Sigmoid colon (tissue), 4 donors: ENCODE measurements at regions not wholly inside any gene's neighbourhood (a gene's known extent, or its start where the extent isn't known, plus 50 kb on each side); places are given as distances from the start of the nearest gene placed in this dataset.

Experiments used
- EP300 ChIP-seq, 4 donors: sonication (generic); formaldehyde crosslinking; IDR thresholded peaks; one replicate each; pipeline ENCODE4 v1.6.1; 2017; ENCODE audit warnings: antibody characterized with exemption in 4 of 4
- POLR2A ChIP-seq, 2 donors: fragments of 450-650 bp; IDR thresholded peaks; one replicate each; pipeline ENCODE4 v1.6.1; 2016; ENCODE audit warnings: antibody characterized with exemption in 2 of 2, mild to moderate bottlenecking in 2 of 2, moderate library complexity in 2 of 2
- POLR2AphosphoS5 ChIP-seq, 4 donors: sonication (generic); formaldehyde crosslinking; IDR thresholded peaks; one replicate each; pipeline ENCODE4 v1.6.1; 2017; ENCODE audit warnings: antibody characterized with exemption in 4 of 4
- TF ChIP-seq, protein P1 (sequence below), 4 experiments: fragments of 450-650 bp in 3 of 4; fragments of 200-600 bp in 1 of 4; IDR thresholded peaks; one replicate each; pipeline ENCODE4 v1.5.1; 2016 to 2019; ENCODE audit warnings: antibody characterized with exemption in 4 of 4, mild to moderate bottlenecking in 3 of 4, moderate library complexity in 2 of 4

DNA sequence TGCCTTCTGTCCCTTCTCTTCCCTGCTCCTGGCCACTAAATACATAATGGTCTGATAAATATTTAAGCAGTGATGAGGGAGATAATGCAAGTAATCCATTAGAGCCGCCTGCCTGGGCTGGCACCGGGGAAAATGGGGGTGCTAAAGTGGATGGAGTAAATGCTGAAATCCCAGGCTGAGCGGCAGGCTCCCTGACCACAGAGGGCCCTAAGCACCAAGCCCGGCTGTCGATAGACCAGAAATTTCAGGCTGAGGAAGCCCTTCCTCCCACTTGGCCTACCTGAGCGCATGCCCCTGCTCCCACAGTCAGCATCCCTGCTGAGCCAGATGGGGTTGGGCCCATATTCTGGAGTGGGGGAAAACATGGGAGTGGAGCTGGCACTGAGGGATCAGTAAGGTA lies 197.5 kb upstream of the SKOR2 start:
- TF ChIP-seq POLR2A (IDR thresholded peaks at IDR 0.05) (no peak), POLR2AphosphoS5 (IDR thresholded peaks at IDR 0.05) (no peak), EP300 (IDR thresholded peaks at IDR 0.05) (no peak)
- TF ChIP-seq, protein P1, sequence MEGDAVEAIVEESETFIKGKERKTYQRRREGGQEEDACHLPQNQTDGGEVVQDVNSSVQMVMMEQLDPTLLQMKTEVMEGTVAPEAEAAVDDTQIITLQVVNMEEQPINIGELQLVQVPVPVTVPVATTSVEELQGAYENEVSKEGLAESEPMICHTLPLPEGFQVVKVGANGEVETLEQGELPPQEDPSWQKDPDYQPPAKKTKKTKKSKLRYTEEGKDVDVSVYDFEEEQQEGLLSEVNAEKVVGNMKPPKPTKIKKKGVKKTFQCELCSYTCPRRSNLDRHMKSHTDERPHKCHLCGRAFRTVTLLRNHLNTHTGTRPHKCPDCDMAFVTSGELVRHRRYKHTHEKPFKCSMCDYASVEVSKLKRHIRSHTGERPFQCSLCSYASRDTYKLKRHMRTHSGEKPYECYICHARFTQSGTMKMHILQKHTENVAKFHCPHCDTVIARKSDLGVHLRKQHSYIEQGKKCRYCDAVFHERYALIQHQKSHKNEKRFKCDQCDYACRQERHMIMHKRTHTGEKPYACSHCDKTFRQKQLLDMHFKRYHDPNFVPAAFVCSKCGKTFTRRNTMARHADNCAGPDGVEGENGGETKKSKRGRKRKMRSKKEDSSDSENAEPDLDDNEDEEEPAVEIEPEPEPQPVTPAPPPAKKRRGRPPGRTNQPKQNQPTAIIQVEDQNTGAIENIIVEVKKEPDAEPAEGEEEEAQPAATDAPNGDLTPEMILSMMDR (IDR thresholded peaks at IDR 0.05), result no peak
